ENCODE measurements at regions not wholly inside any gene's neighbourhood (a gene's known extent, or its start where the extent isn't known, plus 50 kb on each side); places are given as distances from the start of the nearest gene placed in this dataset.

DNA sequence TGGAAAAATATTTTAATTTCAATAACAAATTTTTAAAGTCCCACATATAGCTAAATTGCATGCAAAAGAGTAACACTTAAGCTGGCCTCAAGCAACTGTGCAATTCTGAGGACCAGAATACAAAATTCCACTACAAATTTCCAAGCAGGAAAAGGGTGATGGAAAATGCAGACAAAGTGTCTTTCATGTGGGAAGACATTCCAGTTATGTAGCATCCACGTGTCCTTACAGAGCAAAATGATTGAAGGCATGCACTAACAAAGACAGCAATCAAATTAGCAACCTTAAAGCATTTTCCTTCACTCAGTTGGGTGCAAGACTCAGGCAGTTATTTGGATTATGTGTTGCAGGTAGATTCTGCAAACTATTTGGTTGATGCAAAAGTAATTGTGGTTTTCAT, 203.7 kb downstream of the HERPUD2 start:
- Histone ChIP-seq H3K4me1 (ENCODE audit: low read length) (no peaks in the 10 kb centered on the region), H4K20me1 (ENCODE audit: insufficient read depth, low read depth, low read length) (no peaks in the 10 kb centered on the region), H2AFZ (ENCODE audit: low read length) (no peak overlapping the region), H3K27ac (ENCODE audit: low read length) (no peak overlapping the region), H3K27me3 (ENCODE audit: low read length) (no peaks in the 10 kb centered on the region), H3K36me3 (ENCODE audit: insufficient read depth, low read length) (no peaks in the 10 kb centered on the region), H3K4me3 (ENCODE audit: low read length) (no peak overlapping the region), H3K9me3 (ENCODE audit: low read length) (no peaks in the 10 kb centered on the region), H3K79me2 (ENCODE audit: low read length) (no peaks in the 10 kb centered on the region), H3K9ac (ENCODE audit: low read length) (no peak overlapping the region), H3K4me2 (ENCODE audit: low read depth, low read length, poor library complexity, severe bottlenecking) (no peak overlapping the region), H3K9me2 (replicated peaks; ENCODE audit: insufficient read depth, low read length) (no peaks in the 10 kb centered on the region)
- no peak for DNase-seq

DNA sequence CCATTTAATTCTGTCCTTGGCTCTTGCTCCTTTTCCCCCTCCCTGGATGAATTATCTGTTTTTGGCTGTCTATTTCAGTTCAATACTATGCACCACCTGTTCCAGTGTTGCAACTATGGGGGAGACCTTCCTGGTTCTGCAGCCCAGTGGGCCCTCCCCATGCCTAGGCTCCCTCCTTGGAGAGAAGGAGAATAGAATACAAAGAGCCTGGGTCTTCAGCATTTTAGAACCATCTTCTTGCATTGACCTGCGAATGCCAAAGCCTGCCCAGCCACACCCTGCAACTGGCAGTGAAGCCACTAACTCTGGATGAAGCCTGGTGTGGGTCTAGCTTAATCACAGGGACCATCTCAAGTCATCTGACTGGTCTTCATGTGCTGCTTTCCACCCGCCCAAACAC, 207.1 kb downstream of the HERPUD2 start:
- Histone ChIP-seq H3K27me3 (ENCODE audit: low read length) (no peaks in the 10 kb centered on the region), H3K4me1 (ENCODE audit: low read length) (no peaks in the 10 kb centered on the region), H3K27ac (ENCODE audit: low read length) (no peak overlapping the region), H4K20me1 (ENCODE audit: insufficient read depth, low read depth, low read length) (no peaks in the 10 kb centered on the region), H3K4me2 (ENCODE audit: low read depth, low read length, poor library complexity, severe bottlenecking) (no peak overlapping the region), H3K79me2 (ENCODE audit: low read length) (no peaks in the 10 kb centered on the region), H3K9me3 (ENCODE audit: low read length) (no peaks in the 10 kb centered on the region), H2AFZ (ENCODE audit: low read length) (no peak overlapping the region), H3K9ac (ENCODE audit: low read length) (no peak overlapping the region), H3K4me3 (ENCODE audit: low read length) (no peak overlapping the region), H3K36me3 (ENCODE audit: insufficient read depth, low read length) (no peaks in the 10 kb centered on the region), H3K9me2 (replicated peaks; ENCODE audit: insufficient read depth, low read length) (no peaks in the 10 kb centered on the region)
- no peak for DNase-seq

GRCh38 chr7:35487402-35487801, 207.5 kb downstream of the HERPUD2 start:
- no peak for DNase-seq

GRCh38 chr7:35485436-35485835, 209.5 kb downstream of the HERPUD2 start:
- no peaks in the 10 kb centered on the region for H3K79me2 ChIP-seq (ENCODE audit: low read length)
- H3K4me3 ChIP-seq (ENCODE audit: low read length) = no peak overlapping the region
- no peaks in the 10 kb centered on the region for H3K9me2 ChIP-seq (replicated peaks; ENCODE audit: insufficient read depth, low read length)
- no peaks in the 10 kb centered on the region for H3K9me3 ChIP-seq (ENCODE audit: low read length)
- H3K4me2 ChIP-seq (ENCODE audit: low read depth, low read length, poor library complexity, severe bottlenecking) = no peak overlapping the region
- DNase-seq = no peak
- H3K27me3 ChIP-seq (ENCODE audit: low read length) = no peaks in the 10 kb centered on the region
- no peak overlapping the region for H2AFZ ChIP-seq (ENCODE audit: low read length)
- H3K36me3 ChIP-seq (ENCODE audit: insufficient read depth, low read length) = no peaks in the 10 kb centered on the region
- no peak overlapping the region for H3K27ac ChIP-seq (ENCODE audit: low read length)
- H4K20me1 ChIP-seq (ENCODE audit: insufficient read depth, low read depth, low read length) = no peaks in the 10 kb centered on the region
- no peak overlapping the region for H3K9ac ChIP-seq (ENCODE audit: low read length)
- H3K4me1 ChIP-seq (ENCODE audit: low read length) = no peaks in the 10 kb centered on the region

More at GRCh38 chr7:35487402-35487801, 207.5 kb downstream of the HERPUD2 start:
- no peaks in the 10 kb centered on the region for H3K36me3 ChIP-seq (ENCODE audit: insufficient read depth, low read length)
- H4K20me1 ChIP-seq (ENCODE audit: insufficient read depth, low read depth, low read length) = no peaks in the 10 kb centered on the region
- no peak overlapping the region for H3K4me3 ChIP-seq (ENCODE audit: low read length)
- no peaks in the 10 kb centered on the region for H3K27me3 ChIP-seq (ENCODE audit: low read length)
- H3K4me2 ChIP-seq (ENCODE audit: low read depth, low read length, poor library complexity, severe bottlenecking) = no peak overlapping the region
- no peak overlapping the region for H2AFZ ChIP-seq (ENCODE audit: low read length)
- no peaks in the 10 kb centered on the region for H3K9me3 ChIP-seq (ENCODE audit: low read length)
- no peaks in the 10 kb centered on the region for H3K9me2 ChIP-seq (replicated peaks; ENCODE audit: insufficient read depth, low read length)
- no peak overlapping the region for H3K27ac ChIP-seq (ENCODE audit: low read length)
- H3K4me1 ChIP-seq (ENCODE audit: low read length) = no peaks in the 10 kb centered on the region
- H3K79me2 ChIP-seq (ENCODE audit: low read length) = no peaks in the 10 kb centered on the region
- H3K9ac ChIP-seq (ENCODE audit: low read length) = no peak overlapping the region

- Histone ChIP-seq H3K79me2 (ENCODE audit: low read length) (no peaks in the 10 kb centered on the region), H3K4me3 (ENCODE audit: low read length) (no peak overlapping the region), H3K27ac (ENCODE audit: low read length) (no peak overlapping the region), H3K4me1 (ENCODE audit: low read length) (no peaks in the 10 kb centered on the region), H3K36me3 (ENCODE audit: insufficient read depth, low read length) (no peaks in the 10 kb centered on the region), H3K9me3 (ENCODE audit: low read length) (no peaks in the 10 kb centered on the region), H4K20me1 (ENCODE audit: insufficient read depth, low read depth, low read length) (no peaks in the 10 kb centered on the region), H3K27me3 (ENCODE audit: low read length) (no peaks in the 10 kb centered on the region), H3K4me2 (ENCODE audit: low read depth, low read length, poor library complexity, severe bottlenecking) (no peak overlapping the region), H3K9me2 (replicated peaks; ENCODE audit: insufficient read depth, low read length) (no peaks in the 10 kb centered on the region), H2AFZ (ENCODE audit: low read length) (no peak overlapping the region), H3K9ac (ENCODE audit: low read length) (no peak overlapping the region)
- DNase-seq = no peak
Observed at GRCh38 chr7:35483568-35483967, 211.4 kb downstream of the HERPUD2 start.

DNA sequence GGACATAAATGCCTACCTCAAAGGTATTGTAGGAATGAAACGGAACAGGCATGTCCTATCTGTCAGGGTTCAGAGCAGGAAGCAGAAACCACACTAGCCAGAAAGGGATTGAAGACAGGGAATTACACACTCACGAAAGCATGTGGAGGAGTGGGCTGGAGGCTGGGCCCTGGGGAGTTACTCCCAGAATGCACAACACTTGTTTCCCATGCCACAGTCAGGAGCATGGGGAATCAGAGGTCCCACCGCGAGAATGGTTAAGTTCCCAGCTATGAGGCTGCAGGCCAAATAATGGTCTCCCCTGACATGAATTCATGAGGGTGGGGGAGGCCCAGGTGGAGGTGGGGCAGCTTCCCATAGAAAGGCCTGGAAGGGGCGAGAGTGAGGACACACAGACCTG, 212.7 kb downstream of the HERPUD2 start:
- H4K20me1 ChIP-seq (ENCODE audit: insufficient read depth, low read depth, low read length) = no peaks in the 10 kb centered on the region
- no peak overlapping the region for H3K27ac ChIP-seq (ENCODE audit: low read length)
- H3K4me2 ChIP-seq (ENCODE audit: low read depth, low read length, poor library complexity, severe bottlenecking) = no peak overlapping the region
- H3K9me2 ChIP-seq (replicated peaks; ENCODE audit: insufficient read depth, low read length) = no peaks in the 10 kb centered on the region
- no peaks in the 10 kb centered on the region for H3K79me2 ChIP-seq (ENCODE audit: low read length)
- H3K36me3 ChIP-seq (ENCODE audit: insufficient read depth, low read length) = no peaks in the 10 kb centered on the region
- DNase-seq = no peak
- 0 out of 2 replicates have a peak, but pooled peaks cover 6% of the 10 kb centered on the region for H3K27me3 ChIP-seq (ENCODE audit: low read length)
- H3K9ac ChIP-seq (ENCODE audit: low read length) = no peak overlapping the region
- no peak overlapping the region for H3K4me3 ChIP-seq (ENCODE audit: low read length)
- H3K9me3 ChIP-seq (ENCODE audit: low read length) = peaks cover 3% of the 10 kb centered on the region; the same call in 1 of the 2 replicates
- H2AFZ ChIP-seq (ENCODE audit: low read length) = no peak overlapping the region
- no peaks in the 10 kb centered on the region for H3K4me1 ChIP-seq (ENCODE audit: low read length)

DNA sequence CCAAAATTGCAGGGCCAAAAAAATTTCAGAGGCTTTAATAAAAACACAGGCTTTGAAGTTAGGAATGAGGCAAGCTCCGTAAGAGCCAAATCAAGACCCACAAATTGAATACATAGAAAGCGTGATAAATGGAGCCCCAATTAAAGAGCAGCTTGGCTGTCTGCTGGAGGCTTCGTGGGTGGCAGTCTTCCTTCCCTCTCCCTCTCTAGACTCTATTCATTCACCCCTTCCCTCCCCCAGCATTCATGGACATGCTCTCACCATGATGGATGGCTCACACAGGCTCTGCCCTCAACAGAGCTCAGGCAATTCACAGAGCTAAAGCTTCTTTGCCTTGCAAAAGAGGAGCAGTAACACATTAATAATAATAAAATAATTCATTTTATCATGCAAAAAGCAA, 214.1 kb downstream of the HERPUD2 start:
- Histone ChIP-seq H3K4me1 (ENCODE audit: low read length) (no peaks in the 10 kb centered on the region), H3K9ac (ENCODE audit: low read length) (no peak overlapping the region), H4K20me1 (ENCODE audit: insufficient read depth, low read depth, low read length) (no peaks in the 10 kb centered on the region), H3K9me3 (ENCODE audit: low read length) (peaks cover 3% of the 10 kb centered on the region; the same call in 1 of the 2 replicates), H2AFZ (ENCODE audit: low read length) (no peak overlapping the region), H3K79me2 (ENCODE audit: low read length) (no peaks in the 10 kb centered on the region), H3K36me3 (ENCODE audit: insufficient read depth, low read length) (no peaks in the 10 kb centered on the region), H3K4me2 (ENCODE audit: low read depth, low read length, poor library complexity, severe bottlenecking) (no peak overlapping the region), H3K4me3 (ENCODE audit: low read length) (no peak overlapping the region), H3K27ac (ENCODE audit: low read length) (no peak overlapping the region), H3K27me3 (ENCODE audit: low read length) (0 out of 2 replicates have a peak, but pooled peaks cover 6% of the 10 kb centered on the region), H3K9me2 (replicated peaks; ENCODE audit: insufficient read depth, low read length) (no peaks in the 10 kb centered on the region)
- no peak for DNase-seq

- no peak overlapping the region for H3K27ac ChIP-seq (ENCODE audit: low read length)
Observed at GRCh38 chr7:35477609-35478008, 217.3 kb downstream of the HERPUD2 start.

DNA sequence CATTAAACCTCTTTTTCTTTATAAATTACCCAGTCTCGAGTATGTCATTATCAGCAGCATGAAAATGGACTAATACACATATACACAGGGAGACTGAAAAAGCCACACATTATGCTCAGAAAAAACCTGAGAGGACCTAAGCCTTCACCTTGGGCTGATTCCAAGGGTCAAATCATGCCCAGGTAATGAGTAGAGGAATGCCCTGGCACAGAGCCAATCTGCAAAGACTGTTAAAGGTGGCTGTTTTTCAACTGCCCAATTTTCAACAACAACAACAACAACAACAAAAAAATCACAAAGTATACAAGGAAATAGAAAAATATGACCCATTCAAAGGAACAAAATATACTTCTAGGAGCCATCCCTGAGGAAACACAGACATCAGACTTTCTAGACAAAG, 220.2 kb upstream of the TBX20 start:
- no peaks in the 10 kb centered on the region for H3K36me3 ChIP-seq (ENCODE audit: insufficient read depth, low read length)
- H3K79me2 ChIP-seq (ENCODE audit: low read length) = no peaks in the 10 kb centered on the region
- H3K4me3 ChIP-seq (ENCODE audit: low read length) = no peak overlapping the region
- DNase-seq = no peak
- peaks cover 3% of the 10 kb centered on the region; the same call in 1 of the 2 replicates for H3K9me3 ChIP-seq (ENCODE audit: low read length)
- no peak overlapping the region for H3K4me2 ChIP-seq (ENCODE audit: low read depth, low read length, poor library complexity, severe bottlenecking)
- no peaks in the 10 kb centered on the region for H3K4me1 ChIP-seq (ENCODE audit: low read length)
- no peak overlapping the region for H2AFZ ChIP-seq (ENCODE audit: low read length)
- H3K27ac ChIP-seq (ENCODE audit: low read length) = no peak overlapping the region
- H3K9ac ChIP-seq (ENCODE audit: low read length) = no peak overlapping the region
- no peaks in the 10 kb centered on the region for H3K9me2 ChIP-seq (replicated peaks; ENCODE audit: insufficient read depth, low read length)
- 0 out of 2 replicates have a peak, but pooled peaks cover 6% of the 10 kb centered on the region for H3K27me3 ChIP-seq (ENCODE audit: low read length)
- no peaks in the 10 kb centered on the region for H4K20me1 ChIP-seq (ENCODE audit: insufficient read depth, low read depth, low read length)

More at GRCh38 chr7:35477609-35478008, 217.3 kb downstream of the HERPUD2 start:
- Histone ChIP-seq H3K4me2 (ENCODE audit: low read depth, low read length, poor library complexity, severe bottlenecking) (no peak overlapping the region), H3K4me3 (ENCODE audit: low read length) (no peak overlapping the region), H3K9me3 (ENCODE audit: low read length) (peaks cover 3% of the 10 kb centered on the region; the same call in 1 of the 2 replicates), H2AFZ (ENCODE audit: low read length) (no peak overlapping the region), H3K27me3 (ENCODE audit: low read length) (0 out of 2 replicates have a peak, but pooled peaks cover 6% of the 10 kb centered on the region), H3K79me2 (ENCODE audit: low read length) (no peaks in the 10 kb centered on the region), H3K36me3 (ENCODE audit: insufficient read depth, low read length) (no peaks in the 10 kb centered on the region), H3K9ac (ENCODE audit: low read length) (no peak overlapping the region), H3K9me2 (replicated peaks; ENCODE audit: insufficient read depth, low read length) (no peaks in the 10 kb centered on the region), H4K20me1 (ENCODE audit: insufficient read depth, low read depth, low read length) (no peaks in the 10 kb centered on the region), H3K4me1 (ENCODE audit: low read length) (no peaks in the 10 kb centered on the region)
- no peak for DNase-seq

All from Karpas-422 (cell line).